H9 (cell line): ENCODE measurements at regions not wholly inside any gene's neighbourhood (a gene's known extent, or its start where the extent isn't known, plus 50 kb on each side); places are given as distances from the start of the nearest gene placed in this dataset.

ENCODE experiments used
- DNase-seq: peaks from one replicate; pipeline ENCODE4 v3.0.0-alpha.2; 2017
- H2AFZ ChIP-seq: one replicate; pipeline ENCODE4 v1.6.1; 2013; ENCODE audit warnings: mild to moderate bottlenecking, low read length, control low read depth, moderate library complexity
- H2AK5ac ChIP-seq: 2 replicates; pipeline ENCODE4 v1.6.1; 2013; ENCODE audit warnings: low read length, control low read depth, mixed read lengths; ENCODE audit not compliant: insufficient read length
- H2BK120ac ChIP-seq: one replicate; pipeline ENCODE4 v1.6.1; 2013; ENCODE audit warnings: low read depth, mild to moderate bottlenecking, low read length, control low read depth, inconsistent platforms; ENCODE audit not compliant: poor library complexity, severe bottlenecking
- H2BK12ac ChIP-seq: 2 replicates; pipeline ENCODE4 v1.6.1; 2013; ENCODE audit warnings: low read length, control low read depth, mixed read lengths, low read depth; ENCODE audit not compliant: insufficient read length
- H2BK15ac ChIP-seq: 2 replicates; pipeline ENCODE4 v1.6.1; 2013; ENCODE audit warnings: low read depth, low read length, control low read depth
- H2BK20ac ChIP-seq: one replicate; pipeline ENCODE4 v1.6.1; 2013; ENCODE audit warnings: low read depth, mild to moderate bottlenecking, low read length, control low read depth, inconsistent platforms; ENCODE audit not compliant: poor library complexity, severe bottlenecking
- H2BK5ac ChIP-seq: 2 replicates; pipeline ENCODE4 v1.6.1; 2013; ENCODE audit warnings: low read length, control low read depth, mixed read lengths; ENCODE audit not compliant: insufficient read length
- H3K14ac ChIP-seq: 2 replicates; pipeline ENCODE4 v1.6.1; 2013; ENCODE audit warnings: low read length, control low read depth; ENCODE audit not compliant: insufficient read depth
- H3K18ac ChIP-seq: 2 replicates; pipeline ENCODE4 v1.6.1; 2013; ENCODE audit warnings: low read depth, mild to moderate bottlenecking, mixed read lengths, low read length, control low read depth; ENCODE audit not compliant: insufficient read length
- H3K23ac ChIP-seq: 2 replicates; pipeline ENCODE4 v1.6.1; 2013; ENCODE audit warnings: low read length, control low read depth, mixed read lengths, low read depth; ENCODE audit not compliant: insufficient read length
- H3K23me2 ChIP-seq: 2 replicates; pipeline ENCODE4 v1.6.1; 2013; ENCODE audit warnings: low read depth, mild to moderate bottlenecking, mixed read lengths, low read length, control low read depth; ENCODE audit not compliant: insufficient read length, poor library complexity, severe bottlenecking
- H3K27ac ChIP-seq: 2 replicates; pipeline ENCODE4 v1.5.1; 2013; ENCODE audit warnings: low read length, control low read depth, mixed read lengths, low read depth; ENCODE audit not compliant: insufficient read length
- H3K27me3 ChIP-seq: 2 replicates; pipeline ENCODE4 v1.6.1; 2013; ENCODE audit warnings: low read length, control low read depth, inconsistent platforms; ENCODE audit not compliant: insufficient read depth
- H3K4ac ChIP-seq: 2 replicates; pipeline ENCODE4 v1.6.1; 2013; ENCODE audit warnings: low read depth, mild to moderate bottlenecking, control low read depth, inconsistent platforms, low read length, moderate library complexity
- H3K4me1 ChIP-seq: 2 replicates; pipeline ENCODE4 v1.6.1; 2013; ENCODE audit warnings: low read length, control low read depth, inconsistent platforms; ENCODE audit not compliant: insufficient read depth
- H3K4me2 ChIP-seq: 2 replicates; pipeline ENCODE4 v1.6.1; 2013; ENCODE audit warnings: low read length, control low read depth, mixed read lengths; ENCODE audit not compliant: insufficient read length, insufficient read depth
- H3K56ac ChIP-seq: 2 replicates; pipeline ENCODE4 v1.6.1; 2013; ENCODE audit warnings: low read depth, mild to moderate bottlenecking, mixed read lengths, low read length, control low read depth; ENCODE audit not compliant: insufficient read length
- H3K79me1 ChIP-seq: 2 replicates; pipeline ENCODE4 v1.6.1; 2013; ENCODE audit warnings: low read depth, mild to moderate bottlenecking, moderate library complexity, low read length, control low read depth, inconsistent platforms; ENCODE audit not compliant: insufficient read depth, poor library complexity, severe bottlenecking
- H3K79me2 ChIP-seq: 2 replicates; pipeline ENCODE4 v1.6.1; 2013; ENCODE audit warnings: low read length, control low read depth, inconsistent platforms; ENCODE audit not compliant: insufficient read depth
- H3K9ac ChIP-seq: 2 replicates; pipeline ENCODE4 v1.6.1; 2013; ENCODE audit warnings: low read length, control low read depth, mixed read lengths; ENCODE audit not compliant: insufficient read length; ENCODE audit errors: extremely low read depth
- H3K9me3 ChIP-seq: one replicate; pipeline ENCODE4 v1.6.1; 2013; ENCODE audit warnings: low read depth, low read length, inconsistent platforms; ENCODE audit not compliant: control insufficient read depth
- H3T11ph ChIP-seq: one replicate; pipeline ENCODE4 v1.6.1; 2013; ENCODE audit warnings: mild to moderate bottlenecking, low read length, control low read depth, inconsistent platforms
- H4K20me1 ChIP-seq: one replicate; pipeline ENCODE4 v1.6.1; 2013; ENCODE audit not compliant: control insufficient read depth, insufficient read length, insufficient read depth
- H4K5ac ChIP-seq: 2 replicates; pipeline ENCODE4 v1.6.1; 2013; ENCODE audit warnings: low read depth, mild to moderate bottlenecking, mixed read lengths, low read length, control low read depth; ENCODE audit not compliant: insufficient read length
- H4K8ac ChIP-seq: replicated peaks from 2 replicates; pipeline ENCODE4 v1.6.1; 2013; ENCODE audit warnings: low read length, control low read depth, mixed read lengths, low read depth; ENCODE audit not compliant: insufficient read length
- H4K91ac ChIP-seq: 2 replicates; pipeline ENCODE4 v1.6.1; 2013; ENCODE audit warnings: low read depth, mild to moderate bottlenecking, moderate library complexity, mixed read lengths, low read length, control low read depth; ENCODE audit not compliant: insufficient read length
- H3K27ac Mint-ChIP-seq, 3 experiments: 2 replicates in 2 of 3; 3 replicates in 1 of 3; pipeline ENCODE4 v1.8.0; 2020 to 2021; ENCODE audit warnings: mixed read lengths in 3 of 3, mild to moderate bottlenecking in 1 of 3, moderate library complexity in 1 of 3
- H3K27me3 Mint-ChIP-seq: 2 replicates; pipeline ENCODE4 v1.8.0; 2021; ENCODE audit warnings: low read depth, mild to moderate bottlenecking, moderate library complexity, mixed read lengths
- H3K36me3 Mint-ChIP-seq, 3 experiments: 2 replicates in 2 of 3; 3 replicates in 1 of 3; pipeline ENCODE4 v1.8.0; 2020 to 2021; ENCODE audit warnings: low read depth in 3 of 3, mixed read lengths in 3 of 3; ENCODE audit not compliant: insufficient read depth in 1 of 3
- H3K4me1 Mint-ChIP-seq, 2 experiments: 2 replicates each; pipeline ENCODE4 v1.8.0; 2020; ENCODE audit warnings: mixed read lengths in 2 of 2
- H3K4me3 Mint-ChIP-seq, 2 experiments: 2 replicates in 1 of 2; 3 replicates in 1 of 2; pipeline ENCODE4 v1.8.0; 2020 to 2021; ENCODE audit warnings: mild to moderate bottlenecking in 2 of 2, mixed read lengths in 2 of 2, moderate library complexity in 1 of 2
- H3K9me3 Mint-ChIP-seq, 2 experiments: 2 replicates in 1 of 2; 3 replicates in 1 of 2; pipeline ENCODE4 v1.8.0; 2020; ENCODE audit warnings: mild to moderate bottlenecking in 2 of 2, mixed read lengths in 2 of 2, moderate library complexity in 1 of 2
- WGBS: extraction: QIAGEN DNeasy Blood & Tissue Kit; methylation state at CpG from one replicate; pipeline ENCODE4 v1.1.7; 2013; ENCODE audit warnings: missing lambda C conversion rate, low lambda C conversion rate, mixed read lengths; ENCODE audit not compliant: insufficient read length; ENCODE audit errors: extremely low coverage; 5-methylcytosine and 5-hydroxymethylcytosine counted together
- TF ChIP-seq, protein P1 (sequence below): fragments of 200-600 bp; sonication (generic); conservative IDR thresholded peaks from 3 replicates; pipeline ENCODE4 v1.8.0; 2021; ENCODE audit warnings: antibody characterized with exemption, mild to moderate bottlenecking

DNA sequence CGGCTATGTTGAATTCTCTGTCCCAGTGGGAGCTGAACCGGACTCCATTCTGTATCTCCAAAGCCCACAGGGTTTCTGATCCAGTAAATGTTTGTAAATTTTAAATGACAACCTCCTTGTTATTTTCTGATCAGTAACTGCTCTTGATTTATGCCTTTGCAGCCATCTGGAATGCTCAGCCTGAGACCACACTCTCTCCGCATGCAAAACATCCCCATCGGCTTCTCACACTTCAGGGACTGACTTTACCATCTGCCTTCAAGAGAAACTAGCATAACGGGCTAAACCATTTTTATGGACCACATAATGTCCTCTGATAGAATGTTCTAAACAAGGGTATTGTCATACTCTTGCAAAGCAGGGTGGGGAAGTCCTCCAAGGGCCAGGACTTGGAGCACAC, 94.5 kb upstream of the FOXQ1 start:
- no peak overlapping the region for H2BK15ac ChIP-seq
- H3K27ac ChIP-seq, result no peak overlapping the region
- no CpG with 5 or more reads among the region's 5 CpGs for WGBS
- H2BK12ac ChIP-seq, result no peak overlapping the region
- no peaks in the 10 kb centered on the region for H3K79me2 ChIP-seq
- no peak overlapping the region for H3K56ac ChIP-seq
- H4K5ac ChIP-seq, result no peak overlapping the region
- no peak overlapping the region for H3K14ac ChIP-seq
- H3K9me3 ChIP-seq, result no peaks in the 10 kb centered on the region
- no peak overlapping the region for H3K4me2 ChIP-seq
- no peak overlapping the region for H3K23ac ChIP-seq
- H2BK120ac ChIP-seq, result no peak overlapping the region
- no peak overlapping the region for H2AK5ac ChIP-seq
- no peak overlapping the region for H3T11ph ChIP-seq
- no peak overlapping the region for H2AFZ ChIP-seq
- H4K8ac ChIP-seq, result no peak overlapping the region
- TF ChIP-seq, protein P1, sequence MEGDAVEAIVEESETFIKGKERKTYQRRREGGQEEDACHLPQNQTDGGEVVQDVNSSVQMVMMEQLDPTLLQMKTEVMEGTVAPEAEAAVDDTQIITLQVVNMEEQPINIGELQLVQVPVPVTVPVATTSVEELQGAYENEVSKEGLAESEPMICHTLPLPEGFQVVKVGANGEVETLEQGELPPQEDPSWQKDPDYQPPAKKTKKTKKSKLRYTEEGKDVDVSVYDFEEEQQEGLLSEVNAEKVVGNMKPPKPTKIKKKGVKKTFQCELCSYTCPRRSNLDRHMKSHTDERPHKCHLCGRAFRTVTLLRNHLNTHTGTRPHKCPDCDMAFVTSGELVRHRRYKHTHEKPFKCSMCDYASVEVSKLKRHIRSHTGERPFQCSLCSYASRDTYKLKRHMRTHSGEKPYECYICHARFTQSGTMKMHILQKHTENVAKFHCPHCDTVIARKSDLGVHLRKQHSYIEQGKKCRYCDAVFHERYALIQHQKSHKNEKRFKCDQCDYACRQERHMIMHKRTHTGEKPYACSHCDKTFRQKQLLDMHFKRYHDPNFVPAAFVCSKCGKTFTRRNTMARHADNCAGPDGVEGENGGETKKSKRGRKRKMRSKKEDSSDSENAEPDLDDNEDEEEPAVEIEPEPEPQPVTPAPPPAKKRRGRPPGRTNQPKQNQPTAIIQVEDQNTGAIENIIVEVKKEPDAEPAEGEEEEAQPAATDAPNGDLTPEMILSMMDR, result no peak
- no peaks in the 10 kb centered on the region for H4K20me1 ChIP-seq
- no peak for DNase-seq
- H2BK5ac ChIP-seq, result no peak overlapping the region
- no peaks in the 10 kb centered on the region for H3K79me1 ChIP-seq
- no peaks in the 10 kb centered on the region for H3K27me3 ChIP-seq
- no peak overlapping the region for H3K9ac ChIP-seq
- H3K4me1 ChIP-seq, result no peaks in the 10 kb centered on the region
- H3K4ac ChIP-seq, result no peak overlapping the region
- H3K36me3 Mint-ChIP-seq, result no peaks in the 10 kb centered on the region
- H2BK20ac ChIP-seq, result no peak overlapping the region
- no peak overlapping the region for H4K91ac ChIP-seq
- H3K27me3 Mint-ChIP-seq, result peaks cover 2% of the 10 kb centered on the region
- no peaks in the 10 kb centered on the region for H3K9me3 Mint-ChIP-seq
- no peak overlapping the region for H3K27ac Mint-ChIP-seq
- no peak overlapping the region for H3K4me3 Mint-ChIP-seq
- H3K4me1 Mint-ChIP-seq, result no peaks in the 10 kb centered on the region
- H3K23me2 ChIP-seq, result no peaks in the 10 kb centered on the region
- H3K18ac ChIP-seq, result no peak overlapping the region
